NCI-H748 treated with DMSO at 0.1 percent for 48 hours (cell line): ENCODE measurements at regions not wholly inside any gene's neighbourhood (a gene's known extent, or its start where the extent isn't known, plus 50 kb on each side); places are given as distances from the start of the nearest gene placed in this dataset.
A peak's percentile ranks its signal among the peaks of the same experiment; 100 is the strongest.

ENCODE experiments used
- DNase-seq: peaks from one replicate; lab custom pipeline; 2025; lab: John Stamatoyannopoulos, UW

DNA sequence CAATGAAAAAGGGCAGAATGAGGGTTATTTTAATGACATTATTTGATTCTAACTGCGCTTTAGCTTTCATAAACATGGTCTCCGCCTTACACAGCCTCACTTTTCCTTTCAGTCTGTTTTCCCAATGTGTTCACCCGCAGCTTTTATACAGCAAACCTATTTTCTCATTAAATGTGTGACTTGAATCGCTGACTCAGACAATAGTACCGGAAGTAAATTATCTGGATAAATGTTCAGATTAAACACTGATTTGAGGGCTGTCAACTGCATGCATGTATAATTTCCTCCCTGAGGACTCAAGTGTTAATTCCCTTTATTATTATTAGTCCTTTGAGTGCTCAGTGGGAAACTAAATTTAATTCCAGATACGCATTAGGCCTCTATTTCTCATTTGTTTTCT lies 117.3 kb downstream of the FAM133A start:
- DNase-seq, result peak; percentile 4
